HEK293T (cell line): ENCODE measurements at regions not wholly inside any gene's neighbourhood (a gene's known extent, or its start where the extent isn't known, plus 50 kb on each side); places are given as distances from the start of the nearest gene placed in this dataset.
"Not testable (repeated sequence)": the region's sequence is repeated elsewhere in the genome, so short reads cannot be mapped to it uniquely, and the experiment has no call there.

Experiments
- CTCF ChIA-PET: fragments of 350-600 bp; formaldehyde crosslinking; extraction: SDS; loops from one replicate; lab custom pipeline; 2021; ENCODE audit warnings: antibody characterized with exemption, inconsistent platforms; lab: Yijun Ruan, JAX
- POLR2A ChIA-PET: fragments of 350-600 bp; formaldehyde crosslinking; extraction: SDS; loops from one replicate; lab custom pipeline; 2020; ENCODE audit warnings: antibody characterized with exemption, inconsistent platforms; lab: Yijun Ruan, JAX
- DNase-seq: peaks from one replicate; pipeline ENCODE4 v3.0.0; 2012; ENCODE audit warnings: mixed read lengths; ENCODE audit errors: extremely low spot score
- ARNT ChIP-seq: fragments of 450-650 bp; IDR thresholded peaks from 2 replicates; pipeline ENCODE4 v1.6.1; 2017; ENCODE audit warnings: mild to moderate bottlenecking
- BHLHE40 ChIP-seq: fragments of 450-650 bp; IDR thresholded peaks from 2 replicates; pipeline ENCODE4 v1.6.1; 2016; ENCODE audit warnings: mild to moderate bottlenecking, moderate library complexity, borderline replicate concordance
- CTBP1 ChIP-seq: fragments of 450-650 bp; IDR thresholded peaks from 2 replicates; pipeline ENCODE4 v1.6.1; 2016; ENCODE audit warnings: borderline replicate concordance
- ELF4 ChIP-seq: fragments of 450-650 bp; IDR thresholded peaks from 2 replicates; pipeline ENCODE4 v1.6.1; 2017; ENCODE audit warnings: antibody characterized with exemption
- FOXA1 ChIP-seq: fragments of 450-650 bp; IDR thresholded peaks from 2 replicates; pipeline ENCODE4 v1.6.1; 2016; ENCODE audit warnings: mild to moderate bottlenecking
- FOXK2 ChIP-seq: fragments of 450-650 bp; IDR thresholded peaks from 2 replicates; pipeline ENCODE4 v1.6.1; 2016; ENCODE audit warnings: mild to moderate bottlenecking
- FOXM1 ChIP-seq: fragments of 450-650 bp; IDR thresholded peaks from 2 replicates; pipeline ENCODE4 v1.6.1; 2017; ENCODE audit warnings: mild to moderate bottlenecking, borderline replicate concordance
- HDGF ChIP-seq: fragments of 450-650 bp; IDR thresholded peaks from 2 replicates; pipeline ENCODE4 v1.6.1; 2017; ENCODE audit warnings: antibody characterized with exemption, borderline replicate concordance
- L3MBTL2 ChIP-seq: fragments of 450-650 bp; conservative IDR thresholded peaks from 2 replicates; pipeline ENCODE4 v1.6.1; 2016; ENCODE audit warnings: mild to moderate bottlenecking
- LEF1 ChIP-seq: fragments of 450-650 bp; IDR thresholded peaks from 2 replicates; pipeline ENCODE4 v1.6.1; 2017; ENCODE audit warnings: mild to moderate bottlenecking, borderline replicate concordance
- NFRKB ChIP-seq: fragments of 450-650 bp; IDR thresholded peaks from 2 replicates; pipeline ENCODE4 v1.6.1; 2016; ENCODE audit warnings: mild to moderate bottlenecking, moderate library complexity
- SP1 ChIP-seq: fragments of 450-650 bp; IDR thresholded peaks from 2 replicates; pipeline ENCODE4 v1.6.1; 2017
- SUZ12 ChIP-seq: fragments of 450-650 bp; IDR thresholded peaks from 2 replicates; pipeline ENCODE4 v1.6.1; 2016; ENCODE audit warnings: mild to moderate bottlenecking
- TARDBP ChIP-seq: fragments of 450-650 bp; IDR thresholded peaks from 2 replicates; pipeline ENCODE4 v1.6.1; 2016
- ZNF384 ChIP-seq: fragments of 450-650 bp; IDR thresholded peaks from 2 replicates; pipeline ENCODE4 v1.6.1; 2016
- TF ChIP-seq, protein P1 (sequence below): fragments of 450-650 bp; IDR thresholded peaks from 2 replicates; pipeline ENCODE4 v1.6.1; 2016

DNA sequence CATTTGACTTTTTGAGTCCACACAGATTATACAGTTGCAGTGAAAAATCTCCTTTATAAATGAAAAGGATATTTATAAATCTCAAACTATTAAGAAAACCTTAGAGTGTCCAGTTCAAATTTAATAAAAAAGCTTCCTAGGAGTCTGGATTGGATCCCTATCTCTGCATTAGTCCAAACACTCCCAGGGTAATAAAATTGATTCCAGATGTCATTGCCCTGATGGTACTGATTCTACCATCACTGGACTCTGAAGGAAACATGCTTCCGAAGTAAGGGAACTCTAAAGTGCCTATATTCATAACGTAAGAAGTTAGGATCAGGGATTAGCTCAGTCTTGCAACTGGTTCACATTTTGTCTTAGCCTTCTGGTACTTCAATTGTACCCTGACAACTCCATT is 1325.1 kb upstream of the MAP3K7 start:
- POLR2A ChIA-PET: no interaction called here
- no peak for DNase-seq
- TF ChIP-seq TARDBP (no peak), FOXM1 (no peak), FOXK2 (no peak), ZNF384 (no peak), SP1 (no peak), L3MBTL2 (no peak), NFRKB (no peak), ARNT (no peak), CTBP1 (no peak), HDGF (no peak), SUZ12 (no peak), BHLHE40 (no peak), LEF1 (no peak), FOXA1 (no peak), ELF4 (no peak)
- TF ChIP-seq, protein P1, sequence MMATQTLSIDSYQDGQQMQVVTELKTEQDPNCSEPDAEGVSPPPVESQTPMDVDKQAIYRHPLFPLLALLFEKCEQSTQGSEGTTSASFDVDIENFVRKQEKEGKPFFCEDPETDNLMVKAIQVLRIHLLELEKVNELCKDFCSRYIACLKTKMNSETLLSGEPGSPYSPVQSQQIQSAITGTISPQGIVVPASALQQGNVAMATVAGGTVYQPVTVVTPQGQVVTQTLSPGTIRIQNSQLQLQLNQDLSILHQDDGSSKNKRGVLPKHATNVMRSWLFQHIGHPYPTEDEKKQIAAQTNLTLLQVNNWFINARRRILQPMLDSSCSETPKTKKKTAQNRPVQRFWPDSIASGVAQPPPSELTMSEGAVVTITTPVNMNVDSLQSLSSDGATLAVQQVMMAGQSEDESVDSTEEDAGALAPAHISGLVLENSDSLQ: no peak
- CTCF ChIA-PET: no interaction called here

DNA sequence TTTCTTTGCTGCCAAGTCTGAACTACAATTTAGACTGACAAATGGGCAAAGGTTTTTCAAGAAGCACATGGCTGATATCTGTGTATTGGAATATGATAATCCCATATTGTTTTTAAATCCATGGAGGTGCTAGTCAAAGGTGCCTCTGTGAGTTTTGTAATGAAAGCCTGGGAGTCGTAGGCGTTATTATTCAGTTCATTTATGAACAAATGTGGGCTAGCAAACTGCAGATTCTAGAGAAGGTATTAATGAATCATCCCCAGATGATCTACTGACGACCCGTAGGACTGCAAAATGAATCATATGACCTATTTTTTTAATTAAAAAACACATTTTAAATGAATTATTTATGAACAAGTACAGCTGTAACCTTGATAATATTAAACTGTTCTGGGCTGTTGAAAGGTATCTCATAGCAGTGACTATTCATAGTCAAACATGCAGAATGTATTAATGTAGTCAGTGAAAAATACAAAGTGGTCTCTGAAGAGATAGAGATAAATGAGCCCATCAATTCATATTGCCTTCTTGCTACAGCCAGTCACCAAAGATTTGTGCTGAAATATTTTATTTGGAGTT is 1317.8 kb upstream of the MAP3K7 start:
- TF ChIP-seq FOXK2: no peak
- TF ChIP-seq FOXM1: no peak
- no peak for TF ChIP-seq SP1
- no peak for TF ChIP-seq CTBP1
- TF ChIP-seq NFRKB: no peak
- TF ChIP-seq SUZ12: no peak
- no peak for TF ChIP-seq ZNF384
- TF ChIP-seq BHLHE40: no peak
- no peak for TF ChIP-seq TARDBP
- TF ChIP-seq, protein P1: no peak
- no peak for TF ChIP-seq L3MBTL2
- TF ChIP-seq ELF4: no peak

DNA sequence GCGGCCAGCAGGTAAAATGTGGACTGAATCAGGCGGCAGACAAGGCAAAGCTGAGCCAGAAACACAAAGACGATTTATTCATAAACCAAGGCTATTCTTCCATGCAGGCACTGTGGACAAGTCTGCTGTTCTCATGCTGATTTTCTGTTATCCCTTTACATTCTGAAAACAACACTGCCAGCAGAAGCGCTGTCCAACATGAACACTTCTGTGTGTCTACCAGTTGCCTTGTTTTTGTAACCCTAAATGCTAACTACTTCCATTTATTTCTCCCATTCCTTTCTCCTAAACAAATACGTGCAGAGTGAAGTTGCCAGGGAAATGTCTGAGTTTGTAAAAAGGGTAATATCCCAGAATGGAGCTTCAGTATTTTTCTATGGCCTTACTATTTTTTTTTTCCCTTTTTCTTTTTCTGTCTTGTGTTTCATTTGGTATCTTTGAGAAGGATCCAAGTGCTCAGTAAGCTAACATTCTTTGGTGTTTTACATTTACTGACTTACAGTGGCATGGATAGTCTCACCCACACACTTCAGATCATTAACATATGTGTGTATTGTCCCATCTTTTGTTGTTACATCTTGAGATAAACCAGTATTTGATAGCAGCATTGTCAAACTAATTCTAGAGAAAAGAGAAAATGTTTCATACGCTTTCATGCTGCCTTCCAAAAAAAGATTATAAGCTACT is 1308.9 kb upstream of the MAP3K7 start:
- TF ChIP-seq FOXK2: no peak
- TF ChIP-seq L3MBTL2: no peak
- TF ChIP-seq ZNF384: no peak
- no peak for TF ChIP-seq FOXA1
- TF ChIP-seq LEF1: no peak
- TF ChIP-seq NFRKB: no peak
- no peak for TF ChIP-seq ELF4
- no peak for TF ChIP-seq SUZ12
- TF ChIP-seq SP1: no peak
- TF ChIP-seq, protein P1: no peak
- TF ChIP-seq ARNT: no peak
- no peak for TF ChIP-seq TARDBP
- no peak for TF ChIP-seq BHLHE40
- TF ChIP-seq FOXM1: no peak
- no peak for TF ChIP-seq HDGF
- no peak for TF ChIP-seq CTBP1
- ChIA-PET CTCF (no interaction called here), POLR2A (no interaction called here)
- DNase-seq: no peak

More for the DNA sequence above, 1317.8 kb upstream of the MAP3K7 start:
- POLR2A ChIA-PET: no interaction called here
- CTCF ChIA-PET: no interaction called here
- DNase-seq: no peak

DNA sequence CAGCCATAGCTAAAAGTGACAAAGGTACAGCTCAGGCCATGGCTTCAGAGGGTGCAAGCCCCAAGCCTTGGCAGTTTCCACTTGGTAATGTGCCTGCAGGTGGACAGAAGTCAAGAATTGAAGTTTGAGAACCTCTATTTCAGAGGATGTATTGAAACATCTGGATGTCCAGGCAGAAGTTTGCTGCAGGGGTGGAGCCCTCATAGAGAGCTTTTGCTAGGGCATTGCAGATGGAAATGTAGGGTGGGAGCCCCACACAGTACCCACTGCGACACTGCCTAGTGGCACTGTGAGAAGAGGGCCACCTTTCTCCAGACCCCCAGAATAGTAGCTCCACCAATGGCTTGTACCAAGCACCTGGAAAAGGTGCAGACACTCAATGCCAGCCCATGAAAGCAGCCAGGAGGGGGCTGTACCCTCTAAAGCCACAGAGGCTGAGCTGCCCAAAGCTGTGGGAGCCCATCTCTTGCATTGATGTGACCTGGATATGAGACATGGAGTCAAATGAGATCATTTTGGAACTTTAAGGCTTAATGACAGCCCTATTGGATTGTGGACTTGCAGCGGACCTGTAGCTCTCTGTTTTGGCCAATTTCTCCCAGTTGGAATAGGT is 1299.4 kb upstream of the MAP3K7 start:
- DNase-seq: no peak
- TF ChIP-seq CTBP1: no peak
- TF ChIP-seq FOXK2: no peak
- no peak for TF ChIP-seq ARNT
- TF ChIP-seq, protein P1: no peak
- no peak for TF ChIP-seq ZNF384
- TF ChIP-seq HDGF: no peak
- TF ChIP-seq TARDBP: no peak
- TF ChIP-seq FOXA1: no peak
- no peak for TF ChIP-seq SP1
- TF ChIP-seq L3MBTL2: no peak
- TF ChIP-seq ELF4: no peak
- TF ChIP-seq FOXM1: no peak
- TF ChIP-seq SUZ12: no peak
- TF ChIP-seq BHLHE40: no peak
- TF ChIP-seq NFRKB: no peak
- POLR2A ChIA-PET: no interaction called here
- CTCF ChIA-PET: no interaction called here

DNA sequence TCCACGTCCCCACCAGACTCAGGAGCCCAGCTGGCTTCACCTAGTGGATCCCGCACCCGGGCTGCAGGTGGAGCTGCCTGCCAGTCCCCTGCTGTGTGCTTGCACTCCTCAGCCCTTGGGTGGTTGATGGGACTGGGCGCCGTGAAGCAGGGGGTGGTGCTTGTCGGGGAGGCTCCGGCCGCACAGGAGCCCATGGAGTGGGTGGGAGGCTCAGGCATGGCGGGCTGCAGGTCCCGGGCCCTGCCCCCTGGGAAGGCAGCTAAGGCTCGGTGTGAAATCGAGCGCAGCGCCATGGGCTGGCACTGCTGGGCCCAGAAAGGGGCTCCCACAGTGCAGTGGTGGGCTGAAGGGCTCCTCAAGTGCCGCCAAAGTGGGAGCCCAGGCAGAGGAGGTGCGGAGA is 1294.9 kb upstream of the MAP3K7 start:
- POLR2A ChIA-PET, CTCF ChIA-PET, DNase-seq: not testable (repeated sequence)
